Dermis microvascular lymphatic vessel endothelial cell (primary cell): ENCODE measurements at regions not wholly inside any gene's neighbourhood (a gene's known extent, or its start where the extent isn't known, plus 50 kb on each side); places are given as distances from the start of the nearest gene placed in this dataset.

Source experiments
- DNase-seq, 2 donors: peaks; one replicate each; pipeline versions ENCODE4 v3.0.0 to v3.0.0-alpha.2; 2010; ENCODE audit warnings: low read depth in 2 of 2

DNA sequence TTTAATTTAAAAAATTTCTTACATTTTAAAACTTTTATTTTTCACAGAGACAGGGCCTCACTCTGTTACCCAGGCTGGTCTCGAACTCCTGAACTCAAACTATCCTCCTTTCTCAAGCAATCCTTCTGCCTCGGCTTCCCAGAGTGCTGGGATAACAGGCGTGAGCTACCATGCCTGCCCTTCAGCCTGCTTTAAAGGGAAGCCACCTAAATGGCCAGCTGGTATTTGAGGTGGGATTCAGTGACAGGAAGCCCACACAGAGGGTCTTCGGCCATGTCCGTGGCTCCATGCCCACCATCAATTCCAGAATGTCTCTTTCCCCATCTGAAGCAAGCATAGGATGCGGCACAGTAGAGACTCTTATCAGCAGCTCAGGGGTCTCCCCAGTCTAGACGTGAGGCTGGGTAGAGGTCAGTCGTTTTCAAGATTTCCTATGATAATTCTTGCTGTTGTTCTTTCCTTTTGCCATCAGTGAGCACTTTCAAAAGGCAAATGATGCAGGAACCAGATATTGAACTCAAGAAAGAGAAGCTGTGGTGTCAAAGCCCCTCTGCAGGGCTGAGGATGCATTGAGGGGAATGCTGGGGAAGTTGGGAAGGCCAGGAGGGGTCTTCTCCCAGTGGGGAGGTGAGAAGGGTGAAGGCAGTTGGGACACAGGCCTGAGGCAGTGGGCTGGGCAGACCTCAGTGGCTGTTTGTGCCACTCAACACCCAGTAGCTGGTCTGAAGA, 291.5 kb upstream of the IGFBP3 start:
- no peak for DNase-seq

GRCh38 chr7:46210467-46210866, 289.4 kb upstream of the IGFBP3 start:
- DNase-seq = no peak

- DNase-seq = no peak
Observed at GRCh38 chr7:46209611-46210388, 288.7 kb upstream of the IGFBP3 start.

GRCh38 chr7:46208635-46209525, 287.8 kb upstream of the IGFBP3 start:
- DNase-seq = peak in 1 of 2 donors; percentile 55

DNA sequence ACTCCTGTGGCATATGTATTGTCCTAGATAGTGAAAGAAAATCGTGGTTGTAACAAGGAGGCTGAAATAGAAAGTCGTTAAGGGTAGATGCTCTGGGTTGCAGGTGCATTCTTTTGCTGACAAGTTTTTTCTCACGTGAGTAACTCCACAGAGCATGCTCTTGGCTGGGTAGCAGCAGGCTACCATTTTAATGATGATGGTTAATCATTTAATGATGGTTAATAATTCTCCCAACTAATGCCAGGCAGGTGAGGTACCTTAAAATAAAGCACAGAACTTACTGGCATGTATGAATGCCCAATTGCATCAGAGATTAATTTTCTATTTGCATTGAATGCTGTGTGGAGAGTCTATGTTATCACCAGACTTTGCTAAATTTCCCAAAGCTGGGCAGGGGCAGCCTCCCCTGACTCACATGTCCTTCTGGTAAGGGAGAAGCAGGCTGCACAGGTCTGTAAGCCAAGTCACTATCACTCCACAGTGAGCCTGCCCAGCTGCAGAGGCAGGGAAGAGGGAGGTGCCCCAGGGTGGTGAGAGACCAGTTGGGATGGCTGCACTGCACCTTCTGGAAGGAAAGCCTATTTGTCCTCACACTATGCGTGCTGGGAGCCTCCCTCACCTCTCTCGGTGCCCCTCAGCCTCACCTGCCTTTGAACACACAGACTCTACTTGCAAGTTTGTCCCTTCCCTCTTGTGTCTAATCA, 287.0 kb upstream of the IGFBP3 start:
- DNase-seq = no peak

DNA sequence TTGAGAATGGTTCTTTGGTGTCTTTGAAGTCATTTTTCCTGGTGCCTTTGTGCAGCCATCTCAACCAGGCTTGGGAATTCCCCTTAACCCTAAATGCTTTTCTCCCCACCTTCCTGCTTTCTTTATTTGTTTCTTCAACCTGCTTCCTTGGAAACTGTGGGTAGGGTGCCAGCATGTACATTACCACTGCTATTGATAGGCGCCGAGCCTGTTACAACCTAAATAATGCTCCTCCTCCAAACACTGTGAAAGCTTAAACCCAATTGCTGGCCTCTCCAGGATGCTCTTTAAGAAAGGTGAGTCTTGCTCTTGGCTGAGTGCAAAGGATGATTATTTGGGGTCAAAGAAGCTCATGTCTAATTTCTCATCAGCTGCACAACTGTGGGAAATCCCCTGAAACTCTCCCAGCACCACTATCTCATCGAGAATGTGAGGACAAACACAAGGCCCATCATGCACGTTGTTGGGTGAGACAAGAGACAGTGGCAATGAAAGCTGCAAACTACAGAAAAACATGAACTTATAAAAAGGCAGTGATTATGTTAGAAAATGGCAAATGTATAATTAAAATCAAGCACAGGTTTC, 285.5 kb upstream of the IGFBP3 start:
- DNase-seq = no peak

DNA sequence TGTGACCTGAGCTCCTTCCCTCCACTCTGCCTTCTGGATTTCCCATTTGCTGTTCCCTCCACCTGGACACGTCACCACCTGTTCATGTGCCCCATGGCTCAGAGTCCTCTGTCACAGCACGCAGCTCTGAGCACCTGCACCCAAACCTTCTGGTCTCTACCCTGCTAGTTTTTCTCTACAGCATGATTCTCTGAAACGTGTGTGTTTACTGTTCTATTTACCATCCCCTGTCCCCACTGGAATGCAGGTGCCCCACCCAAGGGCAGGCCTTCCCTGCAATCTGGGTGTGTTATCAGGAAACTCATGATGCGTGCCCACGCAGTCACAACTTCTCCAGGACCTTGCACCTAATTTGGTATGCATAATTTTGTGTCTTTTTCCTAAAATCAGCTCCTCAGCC, 284.4 kb upstream of the IGFBP3 start:
- no peak for DNase-seq

- DNase-seq = no peak
Observed at GRCh38 chr7:46203926-46204325, 282.9 kb upstream of the IGFBP3 start.

GRCh38 chr7:46202379-46202778, 281.3 kb upstream of the IGFBP3 start:
- no peak for DNase-seq

DNA sequence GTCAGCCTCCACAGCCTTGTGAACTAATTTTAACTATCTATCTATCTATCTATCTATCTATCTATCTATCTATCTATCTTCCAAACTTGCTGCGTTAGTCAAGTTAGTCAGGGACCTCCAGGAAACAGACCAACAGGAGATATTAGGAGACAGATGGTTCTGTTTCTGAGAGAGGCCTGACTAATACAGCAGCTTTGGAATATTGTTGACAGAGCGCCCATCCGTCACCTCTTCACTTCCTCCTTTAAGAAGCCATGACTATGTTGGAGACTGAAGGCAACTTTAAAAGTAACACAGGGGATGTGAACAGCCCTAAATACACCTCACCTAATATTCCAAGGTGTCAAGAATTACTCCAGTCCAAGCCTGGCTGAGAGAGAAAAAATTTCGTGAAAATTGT, 280.9 kb upstream of the IGFBP3 start:
- DNase-seq = no peak

- DNase-seq = no peak
Observed at GRCh38 chr7:46198701-46199100, 277.6 kb upstream of the IGFBP3 start.

DNA sequence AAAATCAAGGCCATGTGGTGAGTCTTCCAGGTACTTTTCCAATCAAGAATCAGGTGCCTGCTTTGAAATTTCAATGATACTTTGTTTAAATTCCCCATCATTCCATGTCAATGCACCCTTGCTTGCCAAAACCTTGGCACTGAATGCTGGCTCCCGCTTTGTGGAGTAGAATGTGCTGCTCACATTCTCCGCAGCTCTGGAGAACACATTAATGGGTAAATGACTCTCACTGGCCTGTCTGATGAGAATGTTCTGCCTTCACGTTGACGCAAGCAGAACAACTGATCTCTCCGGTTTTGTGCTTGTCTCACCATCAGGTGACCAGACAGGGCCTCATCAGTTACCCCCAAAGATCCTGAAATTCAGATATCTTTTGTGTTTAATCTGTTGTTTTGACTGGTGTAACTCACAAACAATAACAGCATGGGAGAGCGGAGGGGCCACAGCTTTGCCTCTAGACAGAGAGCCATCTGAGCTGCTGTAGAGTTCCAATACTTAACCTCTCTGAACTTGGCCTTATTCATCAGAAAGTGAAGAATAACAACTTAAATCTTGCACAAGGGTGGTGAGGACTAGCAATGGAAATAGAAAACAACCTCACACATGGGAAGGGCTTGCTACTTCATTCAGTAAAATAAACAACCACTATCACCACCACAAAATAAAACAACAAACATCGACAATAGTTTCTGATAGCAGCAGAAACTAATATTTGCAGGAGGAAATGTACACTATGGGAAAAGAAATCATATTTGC, 276.9 kb upstream of the IGFBP3 start:
- DNase-seq = no peak

- DNase-seq = no peak
Observed at GRCh38 chr7:46195934-46196333, 274.9 kb upstream of the IGFBP3 start.

GRCh38 chr7:46192271-46192670, 271.2 kb upstream of the IGFBP3 start:
- no peak for DNase-seq

DNA sequence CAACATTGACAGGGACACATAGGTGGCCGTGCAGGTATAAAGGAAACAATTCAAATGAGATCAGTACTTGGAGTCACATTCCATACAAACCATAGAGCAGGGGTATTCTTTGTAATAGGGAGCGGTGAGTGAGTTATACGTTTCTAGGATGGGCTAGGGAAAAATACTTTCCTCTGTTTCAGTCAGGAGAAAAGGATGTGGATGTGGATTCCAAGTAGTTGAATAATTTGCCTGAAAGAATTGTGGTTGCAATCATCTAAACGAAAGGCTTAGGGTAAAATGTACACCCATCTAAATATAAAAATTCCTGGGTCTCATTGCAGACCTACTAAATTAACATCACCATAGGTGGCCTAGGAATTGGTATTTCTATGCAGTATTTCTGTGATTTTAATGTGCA, 270.7 kb upstream of the IGFBP3 start:
- DNase-seq = no peak

GRCh38 chr7:46191296-46191695, 270.2 kb upstream of the IGFBP3 start:
- no peak for DNase-seq

DNA sequence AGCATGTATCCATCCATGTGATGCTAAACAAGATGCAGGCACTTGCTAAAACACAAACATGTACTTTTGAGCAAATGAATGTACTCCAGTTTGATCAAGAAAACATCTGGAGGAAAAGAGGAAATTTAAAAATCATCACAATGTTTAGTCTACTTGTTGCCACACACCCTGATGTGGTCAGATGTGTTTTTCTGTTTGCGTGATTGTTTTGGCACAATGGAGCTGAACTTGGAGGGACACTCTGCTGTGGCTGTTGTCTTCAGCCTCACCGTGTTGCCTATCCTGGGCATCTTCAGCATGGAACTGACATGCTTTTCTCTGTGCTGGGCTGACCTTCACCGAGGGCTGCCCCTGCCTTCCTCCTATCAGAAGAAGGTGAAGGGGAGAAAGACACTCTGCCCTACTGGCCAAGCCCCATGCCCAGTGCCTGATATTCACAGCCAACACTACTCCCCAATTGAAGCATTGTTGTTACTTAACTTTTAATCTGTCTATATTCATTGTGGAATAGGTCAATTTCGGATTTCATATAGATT, 268.3 kb upstream of the IGFBP3 start:
- DNase-seq = no peak

GRCh38 chr7:46186131-46186530, 265.1 kb upstream of the IGFBP3 start:
- DNase-seq = no peak

- DNase-seq = no peak
Observed at GRCh38 chr7:46179061-46179610, 258.1 kb upstream of the IGFBP3 start.

DNA sequence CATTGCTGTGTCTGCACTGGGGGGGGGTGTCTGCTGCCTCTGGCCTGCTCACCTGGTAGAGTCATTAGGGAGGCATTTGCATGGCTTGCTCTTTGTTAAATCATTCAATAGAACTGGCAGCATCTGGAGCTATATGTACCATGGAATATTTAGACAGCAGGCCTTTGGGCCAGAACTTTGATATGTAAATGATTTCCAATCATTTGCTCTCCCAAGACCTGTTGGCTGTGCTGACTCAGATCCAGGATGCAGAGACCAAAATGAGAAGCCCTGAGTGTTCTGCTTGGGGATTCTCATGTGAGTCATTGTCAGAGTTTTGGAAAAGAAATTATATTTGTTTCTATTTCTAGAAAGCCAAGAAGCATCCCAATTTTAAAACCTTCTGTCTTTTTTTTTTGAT, 257.6 kb upstream of the IGFBP3 start:
- DNase-seq = no peak
